ENCODE measurements at regions not wholly inside any gene's neighbourhood (a gene's known extent, or its start where the extent isn't known, plus 50 kb on each side); places are given as distances from the start of the nearest gene placed in this dataset.

- no peak overlapping the region for H3K4me3 ChIP-seq (ENCODE audit: low read length)
- no peaks in the 10 kb centered on the region for H3K9me3 ChIP-seq (replicated peaks; ENCODE audit: low read length)
- H3K9ac ChIP-seq (ENCODE audit: low read depth, low read length), result no peak overlapping the region
- H3K36me3 ChIP-seq (ENCODE audit: insufficient read depth, low read length), result no peaks in the 10 kb centered on the region
- H3K27me3 ChIP-seq (ENCODE audit: control insufficient read depth, insufficient read depth, low read length), result no peaks in the 10 kb centered on the region
- H3K4me2 ChIP-seq (ENCODE audit: low read length), result no peak overlapping the region
- no peaks in the 10 kb centered on the region for H3K4me1 ChIP-seq (ENCODE audit: control insufficient read depth, insufficient read depth, low read length)
Observed at GRCh38 chr3:152978152-152978551, 143.2 kb downstream of the P2RY1 start.

GRCh38 chr3:152997526-152997925 lies 162.6 kb downstream of the P2RY1 start:
- no peaks in the 10 kb centered on the region for H3K9me3 ChIP-seq (replicated peaks; ENCODE audit: low read length)
- no peaks in the 10 kb centered on the region for H3K27me3 ChIP-seq (ENCODE audit: control insufficient read depth, insufficient read depth, low read length)
- H3K36me3 ChIP-seq (ENCODE audit: insufficient read depth, low read length), result no peaks in the 10 kb centered on the region
- no peak overlapping the region for H3K9ac ChIP-seq (ENCODE audit: low read depth, low read length)
- H3K4me1 ChIP-seq (ENCODE audit: control insufficient read depth, insufficient read depth, low read length), result no peaks in the 10 kb centered on the region
- no peak overlapping the region for H3K4me3 ChIP-seq (ENCODE audit: low read length)
- no peak overlapping the region for H3K4me2 ChIP-seq (ENCODE audit: low read length)

- Histone ChIP-seq H3K36me3 (ENCODE audit: insufficient read depth, low read length) (no peaks in the 10 kb centered on the region), H3K9ac (ENCODE audit: low read depth, low read length) (no peak overlapping the region), H3K4me2 (ENCODE audit: low read length) (no peak overlapping the region), H3K4me1 (ENCODE audit: control insufficient read depth, insufficient read depth, low read length) (no peaks in the 10 kb centered on the region), H3K4me3 (ENCODE audit: low read length) (no peak overlapping the region), H3K27me3 (ENCODE audit: control insufficient read depth, insufficient read depth, low read length) (no peaks in the 10 kb centered on the region), H3K9me3 (replicated peaks; ENCODE audit: low read length) (no peaks in the 10 kb centered on the region)
Observed at GRCh38 chr3:152998591-152998990, 163.4 kb upstream of the RAP2B start.

- Histone ChIP-seq H3K9ac (ENCODE audit: low read depth, low read length) (no peak overlapping the region), H3K9me3 (replicated peaks; ENCODE audit: low read length) (no peaks in the 10 kb centered on the region), H3K4me1 (ENCODE audit: control insufficient read depth, insufficient read depth, low read length) (no peaks in the 10 kb centered on the region), H3K36me3 (ENCODE audit: insufficient read depth, low read length) (no peaks in the 10 kb centered on the region), H3K27me3 (ENCODE audit: control insufficient read depth, insufficient read depth, low read length) (no peaks in the 10 kb centered on the region), H3K4me3 (ENCODE audit: low read length) (no peak overlapping the region), H3K4me2 (ENCODE audit: low read length) (no peak overlapping the region)
Observed at GRCh38 chr3:153000325-153000724, 161.7 kb upstream of the RAP2B start.

- no peak overlapping the region for H3K4me2 ChIP-seq (ENCODE audit: low read length)
- H3K4me3 ChIP-seq (ENCODE audit: low read length), result no peak overlapping the region
- H3K36me3 ChIP-seq (ENCODE audit: insufficient read depth, low read length), result no peaks in the 10 kb centered on the region
- H3K4me1 ChIP-seq (ENCODE audit: control insufficient read depth, insufficient read depth, low read length), result no peaks in the 10 kb centered on the region
- no peaks in the 10 kb centered on the region for H3K9me3 ChIP-seq (replicated peaks; ENCODE audit: low read length)
- no peak overlapping the region for H3K9ac ChIP-seq (ENCODE audit: low read depth, low read length)
- H3K27me3 ChIP-seq (ENCODE audit: control insufficient read depth, insufficient read depth, low read length), result no peaks in the 10 kb centered on the region
Observed at GRCh38 chr3:153001210-153002078, 160.6 kb upstream of the RAP2B start.

- Histone ChIP-seq H3K36me3 (ENCODE audit: insufficient read depth, low read length) (no peaks in the 10 kb centered on the region), H3K4me3 (ENCODE audit: low read length) (no peak overlapping the region), H3K4me1 (ENCODE audit: control insufficient read depth, insufficient read depth, low read length) (no peaks in the 10 kb centered on the region), H3K4me2 (ENCODE audit: low read length) (no peak overlapping the region), H3K9me3 (replicated peaks; ENCODE audit: low read length) (no peaks in the 10 kb centered on the region), H3K9ac (ENCODE audit: low read depth, low read length) (no peak overlapping the region), H3K27me3 (ENCODE audit: control insufficient read depth, insufficient read depth, low read length) (no peaks in the 10 kb centered on the region)
Observed at GRCh38 chr3:153003441-153003840, 158.6 kb upstream of the RAP2B start.

- no peak overlapping the region for H3K4me2 ChIP-seq (ENCODE audit: low read length)
- H3K9me3 ChIP-seq (replicated peaks; ENCODE audit: low read length), result no peaks in the 10 kb centered on the region
- H3K36me3 ChIP-seq (ENCODE audit: insufficient read depth, low read length), result no peaks in the 10 kb centered on the region
Observed at GRCh38 chr3:153003862-153004261, 158.2 kb upstream of the RAP2B start.

GRCh38 chr3:153008226-153008625 lies 153.8 kb upstream of the RAP2B start:
- Histone ChIP-seq H3K9me3 (replicated peaks; ENCODE audit: low read length) (no peaks in the 10 kb centered on the region), H3K27me3 (ENCODE audit: control insufficient read depth, insufficient read depth, low read length) (no peaks in the 10 kb centered on the region), H3K9ac (ENCODE audit: low read depth, low read length) (no peak overlapping the region), H3K4me1 (ENCODE audit: control insufficient read depth, insufficient read depth, low read length) (no peaks in the 10 kb centered on the region), H3K36me3 (ENCODE audit: insufficient read depth, low read length) (no peaks in the 10 kb centered on the region), H3K4me2 (ENCODE audit: low read length) (no peak overlapping the region), H3K4me3 (ENCODE audit: low read length) (no peak overlapping the region)

More at GRCh38 chr3:153003862-153004261, 158.2 kb upstream of the RAP2B start:
- H3K4me1 ChIP-seq (ENCODE audit: control insufficient read depth, insufficient read depth, low read length), result no peaks in the 10 kb centered on the region
- no peak overlapping the region for H3K4me3 ChIP-seq (ENCODE audit: low read length)
- no peak overlapping the region for H3K9ac ChIP-seq (ENCODE audit: low read depth, low read length)
- no peaks in the 10 kb centered on the region for H3K27me3 ChIP-seq (ENCODE audit: control insufficient read depth, insufficient read depth, low read length)

GRCh38 chr3:153023896-153024295 lies 138.1 kb upstream of the RAP2B start:
- Histone ChIP-seq H3K9me3 (replicated peaks; ENCODE audit: low read length) (no peaks in the 10 kb centered on the region), H3K4me1 (ENCODE audit: control insufficient read depth, insufficient read depth, low read length) (peaks cover 6% of the 10 kb centered on the region), H3K4me3 (ENCODE audit: low read length) (no peak overlapping the region), H3K27me3 (ENCODE audit: control insufficient read depth, insufficient read depth, low read length) (no peaks in the 10 kb centered on the region), H3K9ac (ENCODE audit: low read depth, low read length) (no peak overlapping the region), H3K4me2 (ENCODE audit: low read length) (no peak overlapping the region), H3K36me3 (ENCODE audit: insufficient read depth, low read length) (no peaks in the 10 kb centered on the region)

- Histone ChIP-seq H3K4me2 (ENCODE audit: low read length) (no peak overlapping the region), H3K9me3 (replicated peaks; ENCODE audit: low read length) (no peaks in the 10 kb centered on the region), H3K4me3 (ENCODE audit: low read length) (no peak overlapping the region), H3K9ac (ENCODE audit: low read depth, low read length) (no peak overlapping the region), H3K36me3 (ENCODE audit: insufficient read depth, low read length) (no peaks in the 10 kb centered on the region), H3K4me1 (ENCODE audit: control insufficient read depth, insufficient read depth, low read length) (peaks cover 14% of the 10 kb centered on the region), H3K27me3 (ENCODE audit: control insufficient read depth, insufficient read depth, low read length) (no peaks in the 10 kb centered on the region)
Observed at GRCh38 chr3:153026026-153026425, 136.0 kb upstream of the RAP2B start.

GRCh38 chr3:153028381-153028780 lies 133.6 kb upstream of the RAP2B start:
- no peak overlapping the region for H3K9ac ChIP-seq (ENCODE audit: low read depth, low read length)
- H3K4me1 ChIP-seq (ENCODE audit: control insufficient read depth, insufficient read depth, low read length), result peaks cover 14% of the 10 kb centered on the region
- no peaks in the 10 kb centered on the region for H3K9me3 ChIP-seq (replicated peaks; ENCODE audit: low read length)
- H3K36me3 ChIP-seq (ENCODE audit: insufficient read depth, low read length), result no peaks in the 10 kb centered on the region
- peak overlapping the region; percentile 38 for H3K4me2 ChIP-seq (ENCODE audit: low read length)
- H3K4me3 ChIP-seq (ENCODE audit: low read length), result no peak overlapping the region
- no peaks in the 10 kb centered on the region for H3K27me3 ChIP-seq (ENCODE audit: control insufficient read depth, insufficient read depth, low read length)

- no peaks in the 10 kb centered on the region for H3K36me3 ChIP-seq (ENCODE audit: insufficient read depth, low read length)
- H3K4me3 ChIP-seq (ENCODE audit: low read length), result no peak overlapping the region
- H3K4me2 ChIP-seq (ENCODE audit: low read length), result peak overlapping the region; percentile 27
- H3K9me3 ChIP-seq (replicated peaks; ENCODE audit: low read length), result no peaks in the 10 kb centered on the region
- no peak overlapping the region for H3K9ac ChIP-seq (ENCODE audit: low read depth, low read length)
- H3K27me3 ChIP-seq (ENCODE audit: control insufficient read depth, insufficient read depth, low read length), result no peaks in the 10 kb centered on the region
- peaks cover 14% of the 10 kb centered on the region for H3K4me1 ChIP-seq (ENCODE audit: control insufficient read depth, insufficient read depth, low read length)
Observed at GRCh38 chr3:153029350-153029749, 132.7 kb upstream of the RAP2B start.

Measured in skeletal muscle satellite cell (primary cell).